Testis (tissue), 2 donors: ENCODE measurements at regions not wholly inside any gene's neighbourhood (a gene's known extent, or its start where the extent isn't known, plus 50 kb on each side); places are given as distances from the start of the nearest gene placed in this dataset.

Source experiments
- CTCF ChIP-seq, 3 experiments: fragments of 450-650 bp in 2 of 3; fragments of 200-600 bp in 1 of 3; sonication (generic) in 1 of 3; IDR thresholded peaks; one replicate each; pipeline ENCODE4 v1.5.1; 2016 to 2019; ENCODE audit warnings: antibody characterized with exemption in 3 of 3, mild to moderate bottlenecking in 2 of 3, moderate library complexity in 1 of 3
- POLR2A ChIP-seq: fragments of 450-650 bp; IDR thresholded peaks from one replicate; pipeline ENCODE4 v1.6.1; 2017; ENCODE audit warnings: antibody characterized with exemption, mild to moderate bottlenecking, moderate library complexity

GRCh38 chrX:147478899-147479298 is 432.8 kb upstream of the FMR1 start:
- TF ChIP-seq CTCF (IDR thresholded peaks at IDR 0.05) (no peak), POLR2A (no peak)
